AG09309 (cell line): ENCODE measurements at regions not wholly inside any gene's neighbourhood (a gene's known extent, or its start where the extent isn't known, plus 50 kb on each side); places are given as distances from the start of the nearest gene placed in this dataset.

Experiments
- DNase-seq: peaks from one replicate; pipeline ENCODE4 v3.0.0-alpha.2; 2010; ENCODE audit warnings: low read depth
- H3K4me3 ChIP-seq: 2 replicates; pipeline ENCODE4 v1.5.1; 2011; ENCODE audit warnings: mild to moderate bottlenecking, low read depth, low read length, moderate library complexity; ENCODE audit not compliant: control insufficient read depth
- TF ChIP-seq, protein P1 (sequence below): IDR thresholded peaks from 2 replicates; pipeline ENCODE4 v1.5.1; 2011; ENCODE audit warnings: mild to moderate bottlenecking, low read depth, low read length, inconsistent platforms; ENCODE audit not compliant: insufficient read depth, control insufficient read depth; ENCODE audit errors: missing control alignments

DNA sequence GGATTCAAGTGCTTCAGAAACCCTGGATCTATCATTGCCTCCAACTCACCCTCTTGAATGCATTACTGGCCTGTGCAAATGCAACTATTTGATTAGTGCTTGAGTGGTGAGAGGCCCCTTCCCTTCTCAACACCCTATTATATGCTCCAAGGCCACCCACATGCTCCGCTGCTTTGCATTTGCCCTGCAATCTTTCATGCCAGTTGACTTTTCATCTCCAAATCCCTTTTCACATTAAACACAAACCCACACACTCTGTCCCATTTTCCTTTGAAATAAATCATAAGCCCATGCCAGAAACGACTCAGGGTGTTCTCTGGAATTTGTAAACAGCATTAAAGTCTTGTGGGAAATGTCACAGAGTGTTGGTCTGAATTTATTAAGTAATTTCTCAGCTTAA is 78.9 kb upstream of the CTTNBP2NL start:
- TF ChIP-seq, protein P1, sequence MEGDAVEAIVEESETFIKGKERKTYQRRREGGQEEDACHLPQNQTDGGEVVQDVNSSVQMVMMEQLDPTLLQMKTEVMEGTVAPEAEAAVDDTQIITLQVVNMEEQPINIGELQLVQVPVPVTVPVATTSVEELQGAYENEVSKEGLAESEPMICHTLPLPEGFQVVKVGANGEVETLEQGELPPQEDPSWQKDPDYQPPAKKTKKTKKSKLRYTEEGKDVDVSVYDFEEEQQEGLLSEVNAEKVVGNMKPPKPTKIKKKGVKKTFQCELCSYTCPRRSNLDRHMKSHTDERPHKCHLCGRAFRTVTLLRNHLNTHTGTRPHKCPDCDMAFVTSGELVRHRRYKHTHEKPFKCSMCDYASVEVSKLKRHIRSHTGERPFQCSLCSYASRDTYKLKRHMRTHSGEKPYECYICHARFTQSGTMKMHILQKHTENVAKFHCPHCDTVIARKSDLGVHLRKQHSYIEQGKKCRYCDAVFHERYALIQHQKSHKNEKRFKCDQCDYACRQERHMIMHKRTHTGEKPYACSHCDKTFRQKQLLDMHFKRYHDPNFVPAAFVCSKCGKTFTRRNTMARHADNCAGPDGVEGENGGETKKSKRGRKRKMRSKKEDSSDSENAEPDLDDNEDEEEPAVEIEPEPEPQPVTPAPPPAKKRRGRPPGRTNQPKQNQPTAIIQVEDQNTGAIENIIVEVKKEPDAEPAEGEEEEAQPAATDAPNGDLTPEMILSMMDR: no peak
- H3K4me3 ChIP-seq: no peak overlapping the region

GRCh38 chr1:112317611-112318062 is 78.4 kb upstream of the CTTNBP2NL start:
- no peak overlapping the region for H3K4me3 ChIP-seq
- DNase-seq: no peak
- TF ChIP-seq, protein P1: no peak

More for the DNA sequence above, 78.9 kb upstream of the CTTNBP2NL start:
- DNase-seq: no peak

GRCh38 chr1:112318263-112318662 is 77.8 kb upstream of the CTTNBP2NL start:
- TF ChIP-seq, protein P1: no peak
- DNase-seq: no peak

DNA sequence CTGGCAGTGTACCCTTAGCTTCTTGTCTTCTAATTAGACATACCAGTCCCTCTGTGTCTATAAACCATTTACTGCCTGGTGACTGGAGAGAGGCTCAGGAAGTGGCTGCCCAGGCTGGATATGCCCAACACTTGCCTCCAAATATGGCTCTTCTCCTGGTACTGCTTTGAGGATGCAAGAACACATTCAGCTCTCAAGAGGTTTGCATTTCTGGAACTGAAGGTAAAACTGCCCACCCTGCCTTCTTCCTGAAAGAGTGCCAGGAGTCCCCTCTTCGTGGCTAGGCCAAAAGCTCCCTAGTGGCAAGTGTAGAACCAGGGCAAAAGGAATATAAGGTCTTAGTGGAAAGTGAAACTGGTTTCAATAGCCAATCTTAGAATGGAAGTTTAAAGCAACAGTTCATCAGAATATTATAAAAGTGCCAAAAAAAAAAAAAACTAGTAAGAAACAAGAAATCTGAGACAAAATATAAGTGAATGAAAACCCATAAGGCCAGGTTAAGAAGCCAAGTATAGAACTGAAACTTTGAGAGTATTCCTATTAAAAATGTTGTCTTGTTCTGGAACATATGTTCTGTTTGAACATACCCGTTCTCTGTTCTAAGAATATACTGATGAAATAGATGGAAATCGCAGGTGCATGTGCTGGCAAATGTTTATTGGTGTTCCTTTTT is 77.2 kb upstream of the CTTNBP2NL start:
- no peak for DNase-seq
- TF ChIP-seq, protein P1: no peak

More at GRCh38 chr1:112318263-112318662, 77.8 kb upstream of the CTTNBP2NL start:
- no peak overlapping the region for H3K4me3 ChIP-seq

DNA sequence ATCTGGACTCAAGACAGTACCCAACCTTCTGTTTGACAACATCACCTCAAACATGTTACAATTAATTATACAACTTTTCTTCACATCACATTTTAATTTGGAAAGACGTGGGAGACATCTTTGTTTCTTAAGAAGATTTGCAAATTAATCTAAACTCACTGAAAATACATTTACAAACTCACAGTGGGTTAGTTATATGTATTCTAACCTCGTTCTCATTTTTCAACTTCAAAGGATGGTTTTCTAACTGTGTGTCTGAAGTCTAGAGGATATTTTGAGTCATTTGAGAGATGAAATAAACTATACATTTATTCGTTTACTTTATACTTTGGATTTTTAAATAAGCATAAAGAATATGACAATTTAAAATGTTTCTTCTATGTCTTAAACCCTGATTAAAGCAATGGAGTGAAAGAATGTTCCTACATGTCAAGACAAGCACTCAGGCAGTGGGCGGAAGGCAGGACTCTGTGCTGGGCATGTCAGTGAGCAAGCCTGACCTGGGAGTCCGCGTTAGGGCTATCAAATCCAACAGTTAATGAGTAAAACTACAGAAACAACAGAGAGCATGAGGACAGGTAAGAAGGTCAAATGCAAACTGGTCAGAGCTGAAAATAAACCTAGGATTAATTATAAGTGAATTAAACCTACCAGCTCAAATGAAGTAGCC is 76.5 kb upstream of the CTTNBP2NL start:
- TF ChIP-seq, protein P1: no peak
- H3K4me3 ChIP-seq: no peak overlapping the region
- DNase-seq: no peak

More for the DNA sequence above, 77.2 kb upstream of the CTTNBP2NL start:
- no peak overlapping the region for H3K4me3 ChIP-seq

DNA sequence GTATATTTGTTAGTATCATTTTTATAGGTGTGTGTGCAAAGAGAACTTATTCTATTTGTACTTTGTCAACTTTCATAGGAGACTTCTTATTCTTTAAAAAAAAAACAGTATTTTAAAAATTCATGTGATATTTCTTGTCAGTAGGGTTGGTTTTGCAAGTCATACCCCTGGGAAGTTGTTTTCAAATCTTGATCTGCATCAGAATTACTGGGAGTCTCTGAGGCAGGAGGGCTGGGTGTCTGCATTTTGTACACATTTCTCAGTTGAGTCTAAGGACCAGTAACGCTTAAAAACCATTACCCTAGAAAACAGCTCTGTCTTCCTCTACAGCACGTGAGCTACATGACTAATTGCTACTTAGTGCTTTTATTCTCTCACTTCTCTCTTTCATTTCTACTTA is 76.0 kb upstream of the CTTNBP2NL start:
- DNase-seq: no peak
- no peak overlapping the region for H3K4me3 ChIP-seq
- TF ChIP-seq, protein P1: no peak

- H3K4me3 ChIP-seq: no peak overlapping the region
- TF ChIP-seq, protein P1: no peak
- DNase-seq: no peak
These were observed 74.0 kb upstream of the CTTNBP2NL start for GRCh38 chr1:112322018-112322417.
